ENCODE measurements at regions not wholly inside any gene's neighbourhood (a gene's known extent, or its start where the extent isn't known, plus 50 kb on each side); places are given as distances from the start of the nearest gene placed in this dataset.

- TF ChIP-seq CHD7 (IDR thresholded peaks at IDR 0.05; ENCODE audit: insufficient replicate concordance, low read length) (no peak), CTBP2 (IDR thresholded peaks at IDR 0.05; ENCODE audit: borderline replicate concordance, insufficient read depth, insufficient read length, low read length) (no peak)
Observed at GRCh38 chr3:178450476-178450875, 85.8 kb upstream of the KCNMB2 start (continued).
